ENCODE measurements at regions not wholly inside any gene's neighbourhood (a gene's known extent, or its start where the extent isn't known, plus 50 kb on each side); places are given as distances from the start of the nearest gene placed in this dataset.

DNA sequence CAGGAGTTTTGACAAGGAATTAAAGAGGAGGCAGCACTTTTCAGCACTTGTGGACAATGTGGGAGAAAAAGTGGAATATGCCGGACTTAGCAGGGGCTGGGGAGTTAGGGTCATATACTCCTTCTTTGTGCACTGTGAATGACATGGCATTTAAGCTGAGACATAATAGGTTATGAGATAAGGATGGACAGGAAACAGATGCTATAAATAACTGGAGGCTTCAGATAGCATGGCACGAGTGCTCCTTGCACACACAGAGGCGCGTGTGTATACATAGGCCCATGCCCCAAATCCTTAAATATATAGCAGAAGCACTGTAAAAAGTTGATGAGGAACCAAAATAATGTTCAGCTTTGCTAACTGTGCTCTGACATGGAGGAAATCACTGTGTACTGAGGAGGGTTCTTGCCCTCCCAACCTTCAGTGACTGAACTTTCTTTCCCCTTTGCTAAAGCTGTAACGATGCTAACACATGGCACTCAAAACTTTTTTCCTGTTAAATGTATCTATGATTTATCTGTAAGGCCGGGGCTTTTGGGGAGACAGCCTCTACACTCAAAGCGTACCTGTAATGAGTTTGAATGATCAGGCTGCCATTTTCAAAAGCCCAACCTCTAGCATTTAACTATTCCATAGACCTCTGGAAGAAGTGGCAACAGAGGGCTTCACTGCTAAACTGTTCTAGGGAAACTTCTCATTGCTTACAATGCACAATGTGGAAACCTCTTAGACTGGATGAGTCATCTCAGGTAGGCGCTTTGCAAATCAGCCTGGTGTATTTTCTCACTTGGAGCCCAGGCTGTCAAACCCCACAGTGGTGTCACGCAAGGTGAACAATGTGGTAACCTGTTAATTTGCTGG lies 784.6 kb downstream of the NR2F2 start:
- Histone ChIP-seq H3K4me1 (ENCODE audit: control insufficient read depth, extremely low read depth, insufficient read depth, low read length) (no peaks in the 10 kb centered on the region), H3K27ac (ENCODE audit: insufficient read depth, low read depth, low read length) (no peak overlapping the region), H3K9ac (replicated peaks; ENCODE audit: extremely low read depth, insufficient read depth, low read length) (no peak overlapping the region), H3K4me2 (ENCODE audit: insufficient read depth, low read length) (no peak overlapping the region), H2AFZ (ENCODE audit: low read depth, low read length) (no peak overlapping the region), H3K36me3 (ENCODE audit: control insufficient read depth in 2 of 2, extremely low read depth in 1 of 2, insufficient read depth in 2 of 2, low read length in 2 of 2) (no peaks in the 10 kb centered on the region), H3K79me2 (ENCODE audit: control insufficient read depth, insufficient read depth, low read length) (no peaks in the 10 kb centered on the region), H3K9me1 (replicated peaks; ENCODE audit: control insufficient read depth, extremely low read depth, insufficient read depth, low read length) (no peaks in the 10 kb centered on the region), H3K9me3 (replicated peaks; ENCODE audit: control insufficient read depth, insufficient read depth, low read length) (no peaks in the 10 kb centered on the region), H3K27me3 (ENCODE audit: control insufficient read depth in 2 of 2, insufficient read depth in 2 of 2, low read length in 2 of 2) (no peaks in the 10 kb centered on the region), H3K4me3 (replicated peaks in 1 of 3; ENCODE audit: insufficient read depth in 1 of 3, low read depth in 1 of 3, low read length in 3 of 3) (no peak overlapping the region), H4K20me1 (replicated peaks; ENCODE audit: control insufficient read depth, extremely low read depth, insufficient read depth, low read length) (no peaks in the 10 kb centered on the region)
- dilution Hi-C loops (cut with MboI; ENCODE audit: extremely low pct_ligation_motif_present, low sequenced_read_pairs) (no loop called here), intact Hi-C loops (cut with micrococcal nuclease) (no loop called here)
- no peak for FAIRE-seq
- CTCF ChIA-PET, result interaction anchor here (1.4 kb wide), 1 partner anchor 12 kb away, joined by 3 read pairs; no protein-coding TSS in a partner anchor
- no peak for TF ChIP-seq FOS (IDR thresholded peaks at IDR 0.05; ENCODE audit: borderline replicate concordance, insufficient read depth, low read length)
- no peak for TF ChIP-seq POLR2AphosphoS5 (IDR thresholded peaks at IDR 0.05; ENCODE audit: insufficient read depth, low read depth, low read length)
- TF ChIP-seq POLR2A (IDR thresholded peaks at IDR 0.05; ENCODE audit: low read depth, low read length), result no peak
- TF ChIP-seq, protein P1, sequence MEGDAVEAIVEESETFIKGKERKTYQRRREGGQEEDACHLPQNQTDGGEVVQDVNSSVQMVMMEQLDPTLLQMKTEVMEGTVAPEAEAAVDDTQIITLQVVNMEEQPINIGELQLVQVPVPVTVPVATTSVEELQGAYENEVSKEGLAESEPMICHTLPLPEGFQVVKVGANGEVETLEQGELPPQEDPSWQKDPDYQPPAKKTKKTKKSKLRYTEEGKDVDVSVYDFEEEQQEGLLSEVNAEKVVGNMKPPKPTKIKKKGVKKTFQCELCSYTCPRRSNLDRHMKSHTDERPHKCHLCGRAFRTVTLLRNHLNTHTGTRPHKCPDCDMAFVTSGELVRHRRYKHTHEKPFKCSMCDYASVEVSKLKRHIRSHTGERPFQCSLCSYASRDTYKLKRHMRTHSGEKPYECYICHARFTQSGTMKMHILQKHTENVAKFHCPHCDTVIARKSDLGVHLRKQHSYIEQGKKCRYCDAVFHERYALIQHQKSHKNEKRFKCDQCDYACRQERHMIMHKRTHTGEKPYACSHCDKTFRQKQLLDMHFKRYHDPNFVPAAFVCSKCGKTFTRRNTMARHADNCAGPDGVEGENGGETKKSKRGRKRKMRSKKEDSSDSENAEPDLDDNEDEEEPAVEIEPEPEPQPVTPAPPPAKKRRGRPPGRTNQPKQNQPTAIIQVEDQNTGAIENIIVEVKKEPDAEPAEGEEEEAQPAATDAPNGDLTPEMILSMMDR (IDR thresholded peaks at IDR 0.05; ENCODE audit: extremely low read depth in 1 of 2, insufficient read depth in 1 of 2, low read depth in 1 of 2, low read length in 2 of 2), result no peak
- TF ChIP-seq JUN (IDR thresholded peaks at IDR 0.05; ENCODE audit: borderline replicate concordance, insufficient read depth, insufficient read length, low read depth), result no peak
- TF ChIP-seq, protein P2, sequence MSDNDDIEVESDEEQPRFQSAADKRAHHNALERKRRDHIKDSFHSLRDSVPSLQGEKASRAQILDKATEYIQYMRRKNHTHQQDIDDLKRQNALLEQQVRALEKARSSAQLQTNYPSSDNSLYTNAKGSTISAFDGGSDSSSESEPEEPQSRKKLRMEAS (IDR thresholded peaks at IDR 0.05; ENCODE audit: insufficient read depth, insufficient read length), result no peak
- TF ChIP-seq EZH2 (IDR thresholded peaks at IDR 0.05; ENCODE audit: borderline replicate concordance, low read depth, low read length, severe bottlenecking), result no peak
- no peak for TF ChIP-seq MYC (IDR thresholded peaks at IDR 0.05; ENCODE audit: low read depth, low read length)
- TF ChIP-seq GATA2 (IDR thresholded peaks at IDR 0.05; ENCODE audit: insufficient read depth, insufficient read length, low read depth, low read length), result no peak
- POLR2A ChIA-PET, result no interaction called here
- DNase-seq (ENCODE audit: low read depth, low spot score), result no peak
- BruUV-seq (replicated peaks), result no TSS peak

Data from endothelial cell of umbilical vein (primary cell).